ENCODE measurements at regions not wholly inside any gene's neighbourhood (a gene's known extent, or its start where the extent isn't known, plus 50 kb on each side); places are given as distances from the start of the nearest gene placed in this dataset.

DNA sequence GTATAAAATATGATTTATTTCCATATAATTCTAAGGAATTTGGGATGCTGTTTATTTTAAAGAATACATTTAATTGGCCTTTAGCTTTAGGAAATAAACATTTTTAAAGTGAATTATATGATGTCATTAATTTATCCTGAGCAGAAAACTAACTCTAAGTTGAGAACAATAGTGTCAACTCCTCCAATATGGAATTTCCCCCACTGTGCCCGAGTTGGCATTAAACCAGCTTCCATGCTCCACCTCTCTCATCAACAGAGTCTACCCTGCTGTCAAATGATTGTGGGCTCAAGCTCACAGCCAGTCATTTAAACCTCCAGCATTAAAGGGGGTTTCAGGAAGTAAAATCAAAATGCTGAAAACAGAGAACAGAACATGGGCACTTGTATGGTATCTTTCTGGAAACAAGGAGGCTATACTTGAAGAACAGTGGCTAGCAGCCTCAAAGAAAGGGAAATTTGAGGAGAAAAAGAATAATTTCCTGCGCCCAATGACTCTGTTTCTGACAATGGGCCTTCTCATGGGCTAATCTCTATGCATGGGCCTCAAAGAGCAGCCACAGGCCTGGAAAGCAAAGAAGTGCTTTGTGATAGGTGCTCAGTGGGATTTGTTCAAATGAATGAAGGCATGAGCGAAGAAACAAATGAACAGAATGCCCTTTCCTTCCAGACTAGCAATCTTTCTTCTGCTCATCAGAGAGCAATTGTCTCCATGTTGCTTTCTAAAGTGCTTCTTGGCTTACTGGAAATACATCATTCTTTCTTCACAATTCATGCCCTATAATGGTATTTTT is 252.8 kb downstream of the MTX2 start:
- no peak for DNase-seq
- in situ Hi-C loops (cut with MboI; ENCODE audit: low pct_unique_long_range_greater_than_20kb, low sequenced_read_pairs) = no loop called here

DNA sequence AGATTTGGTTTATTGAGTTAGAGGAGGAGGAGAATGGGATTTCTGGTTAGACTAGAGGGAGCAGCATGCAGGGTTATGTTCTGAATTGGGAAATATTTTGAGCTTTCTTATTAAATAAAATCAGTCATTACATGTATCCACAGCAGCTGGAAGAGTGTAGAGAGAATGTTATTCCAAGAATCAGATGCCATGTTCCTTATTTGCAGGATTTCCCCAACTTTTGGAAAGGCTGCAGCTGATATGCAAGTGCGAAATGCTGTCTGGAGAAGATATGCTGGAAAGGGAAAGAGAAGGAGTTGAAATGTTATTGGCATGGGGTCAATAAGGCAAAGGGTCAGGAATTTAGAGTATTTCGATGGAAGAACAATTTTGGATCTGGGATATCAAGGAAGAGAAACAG is 255.8 kb downstream of the MTX2 start:
- in situ Hi-C loops (cut with MboI; ENCODE audit: low pct_unique_long_range_greater_than_20kb, low sequenced_read_pairs) = no loop called here
- DNase-seq = no peak

DNA sequence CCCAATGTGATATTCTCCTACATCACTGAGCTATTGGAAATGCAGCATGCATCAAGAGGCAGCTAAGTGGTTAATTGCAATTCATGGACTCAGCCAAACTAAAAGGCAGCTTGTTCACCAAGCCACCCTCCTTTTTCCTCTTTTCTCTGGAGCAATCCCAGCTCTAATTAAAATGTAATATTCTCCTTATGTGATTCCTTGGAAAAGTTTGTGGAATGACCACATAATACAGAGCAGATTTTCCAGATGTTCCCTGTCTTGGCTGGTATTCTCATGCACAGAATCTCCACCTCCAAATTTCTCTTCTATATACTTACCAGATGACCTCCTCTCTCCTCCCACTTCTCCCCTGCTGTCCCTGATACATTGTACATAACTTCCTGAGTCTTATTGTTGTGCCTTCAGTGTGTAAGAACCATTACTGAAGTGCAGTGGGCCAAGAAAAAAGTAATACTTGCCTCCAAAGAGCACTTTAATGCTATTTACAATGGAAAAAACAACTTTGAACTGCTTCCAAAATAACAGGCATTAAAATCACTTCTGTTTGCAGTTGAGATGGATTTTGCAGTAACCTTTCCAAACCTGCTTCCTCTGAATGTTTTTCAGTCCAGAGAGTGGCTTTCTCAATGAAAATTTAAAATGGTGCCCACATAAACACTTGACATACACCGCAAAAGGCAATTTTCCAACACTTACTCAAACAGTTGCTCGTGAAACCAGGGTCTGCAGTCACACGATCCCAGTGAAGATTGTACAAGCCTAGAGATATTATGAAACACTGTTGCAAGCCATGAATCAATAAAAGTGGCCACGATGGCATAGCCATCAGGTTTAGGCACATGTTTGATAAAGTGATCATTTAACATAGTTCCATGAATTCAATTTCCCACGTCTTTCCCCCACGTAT is 258.0 kb downstream of the MTX2 start:
- DNase-seq = no peak
- in situ Hi-C loops (cut with MboI; ENCODE audit: low pct_unique_long_range_greater_than_20kb, low sequenced_read_pairs) = no loop called here

DNA sequence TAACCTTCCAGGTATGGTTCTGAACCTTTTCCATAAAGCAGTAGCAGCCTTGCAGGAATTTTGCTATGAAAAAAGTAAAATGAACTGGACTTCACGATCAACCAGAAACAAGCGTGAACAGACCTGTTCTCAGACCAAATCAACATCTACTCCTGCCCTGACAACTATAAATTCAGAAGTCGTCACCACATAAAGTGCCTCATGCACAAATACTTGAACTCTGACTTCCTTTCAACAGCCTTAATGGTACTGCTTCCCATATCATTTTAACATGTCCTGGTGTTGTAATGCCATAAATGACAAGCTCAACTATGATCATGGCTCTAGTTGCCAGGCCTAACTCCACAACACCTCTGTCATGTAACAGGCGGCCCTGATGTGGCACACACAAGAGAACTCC is 262.4 kb downstream of the MTX2 start:
- DNase-seq = no peak
- in situ Hi-C loops (cut with MboI; ENCODE audit: low pct_unique_long_range_greater_than_20kb, low sequenced_read_pairs) = no loop called here

DNA sequence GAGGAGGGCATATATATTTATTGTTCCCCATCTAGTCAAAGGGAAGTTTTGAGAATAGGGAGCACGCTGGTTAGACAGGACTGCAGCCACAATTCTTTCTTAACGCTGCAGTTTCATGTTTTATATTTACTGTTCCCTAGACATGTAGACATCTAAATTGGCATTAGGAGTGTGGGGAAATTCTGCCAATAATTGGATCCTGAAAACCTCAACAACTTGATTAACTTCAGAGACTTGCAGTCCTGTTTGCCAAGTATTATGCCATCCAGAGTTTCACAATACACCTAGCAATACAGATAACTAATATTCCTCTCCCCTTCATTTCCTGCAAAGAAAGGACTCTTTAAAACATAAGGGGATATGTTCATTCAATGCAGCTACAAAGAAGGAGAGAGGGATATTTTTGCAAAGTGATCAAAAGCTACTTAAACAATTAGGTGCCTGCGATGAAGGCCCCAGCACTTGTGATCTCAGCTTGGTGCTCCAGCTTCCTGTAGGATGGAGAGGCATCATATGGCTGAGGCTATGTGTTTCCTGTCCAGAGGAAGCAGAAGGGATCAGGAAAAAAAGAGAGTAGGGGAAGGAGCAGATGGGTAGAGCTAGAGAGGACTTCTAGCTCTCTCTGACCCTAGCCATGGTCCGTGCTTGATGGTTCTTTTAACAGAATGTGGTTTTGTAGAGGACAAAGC is 264.4 kb downstream of the MTX2 start:
- no peak for DNase-seq
- in situ Hi-C loops (cut with MboI; ENCODE audit: low pct_unique_long_range_greater_than_20kb, low sequenced_read_pairs) = no loop called here

DNA sequence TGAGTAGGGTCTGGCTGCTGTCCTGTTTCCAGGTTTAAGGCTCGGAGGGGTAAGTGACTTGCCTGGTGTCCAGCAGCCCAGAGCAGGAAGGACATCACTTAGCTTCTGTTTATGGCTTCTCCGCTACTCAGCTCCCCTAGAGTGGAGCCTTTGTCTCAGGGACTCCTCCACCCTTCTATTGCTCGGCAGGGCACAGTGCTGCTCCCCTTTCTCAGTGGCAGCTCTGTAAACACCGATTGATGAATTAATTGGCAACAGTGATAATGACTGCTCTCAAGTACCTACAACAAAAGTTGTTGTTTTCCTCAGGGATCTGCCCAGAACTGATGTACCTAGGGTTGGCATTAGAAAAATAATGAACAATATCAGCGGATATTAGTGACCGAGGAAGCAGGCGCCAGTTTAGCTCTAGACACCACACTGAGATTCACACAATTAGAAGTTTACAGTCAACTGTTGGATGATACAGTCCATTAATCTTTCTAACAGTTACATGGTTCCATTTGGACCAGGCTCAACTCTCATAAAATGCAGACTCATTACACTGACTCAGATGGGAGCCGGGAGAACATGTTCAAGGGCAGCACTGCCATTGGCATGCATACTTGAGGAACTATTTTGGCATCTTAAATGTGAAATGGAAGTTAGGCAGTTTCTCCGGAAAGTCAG is 265.7 kb downstream of the MTX2 start:
- DNase-seq = no peak
- in situ Hi-C loops (cut with MboI; ENCODE audit: low pct_unique_long_range_greater_than_20kb, low sequenced_read_pairs) = no loop called here

DNA sequence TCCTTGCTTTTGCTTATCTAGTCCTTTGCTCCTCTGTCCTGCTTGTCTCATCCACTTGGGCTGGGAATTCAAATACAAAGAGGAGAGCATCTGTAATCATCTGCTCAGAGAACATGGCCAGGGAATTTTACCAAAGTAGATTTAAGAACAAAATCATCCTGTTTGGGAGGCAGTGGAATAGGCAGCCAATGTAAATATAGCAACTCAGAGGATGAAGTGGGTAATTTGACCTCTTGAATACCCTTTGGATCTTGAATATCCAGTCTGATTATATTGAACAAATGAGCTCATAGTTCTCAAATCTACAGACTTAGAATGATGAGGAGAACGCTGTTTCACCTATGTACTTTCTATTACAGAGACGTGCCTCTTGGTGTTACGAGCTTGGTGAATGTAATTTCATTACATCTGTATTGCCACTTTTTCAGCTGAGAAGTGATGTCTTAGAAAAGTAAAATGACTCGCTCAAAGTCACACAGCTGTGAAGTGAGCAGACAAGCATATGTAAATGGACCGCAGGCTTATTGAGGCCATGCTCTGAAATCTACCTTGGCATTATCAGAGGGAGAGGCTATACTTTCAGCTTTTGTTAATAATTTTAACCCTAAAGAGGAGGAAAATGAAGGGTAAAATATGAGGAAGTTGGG is 266.3 kb downstream of the MTX2 start:
- in situ Hi-C loops (cut with MboI; ENCODE audit: low pct_unique_long_range_greater_than_20kb, low sequenced_read_pairs) = no loop called here
- DNase-seq = no peak

DNA sequence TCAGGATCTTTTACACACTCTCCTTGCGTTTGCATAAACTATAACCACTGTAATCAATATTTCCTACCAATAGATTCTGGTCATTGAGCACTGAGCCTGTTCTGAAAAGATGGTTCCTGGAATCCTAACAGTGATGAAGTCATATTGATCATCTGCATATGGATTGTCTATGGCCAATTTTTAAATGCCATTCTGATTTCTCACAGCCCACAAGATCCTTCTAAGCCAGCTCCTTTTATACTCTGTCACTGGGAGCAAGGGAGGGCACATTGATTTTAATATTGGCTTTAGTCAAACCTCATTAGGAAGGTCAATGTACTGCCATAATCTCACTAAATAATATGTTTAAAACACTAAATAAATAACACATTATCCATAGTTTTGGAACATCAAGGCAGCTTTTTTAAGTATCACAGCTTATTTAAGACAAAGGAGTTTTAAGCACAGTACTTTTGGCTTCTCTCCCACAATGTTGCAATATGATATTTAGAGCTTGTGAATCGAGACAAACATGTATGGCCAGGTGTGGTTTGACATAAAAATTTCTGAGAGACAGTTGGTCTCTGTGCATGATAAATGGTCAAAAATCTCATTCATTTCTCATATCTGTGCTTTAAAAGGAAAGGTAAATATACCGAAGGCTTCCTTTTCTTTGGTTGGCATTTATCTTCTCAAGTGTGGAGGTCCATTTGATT is 267.3 kb downstream of the MTX2 start:
- no peak for DNase-seq
- in situ Hi-C loops (cut with MboI; ENCODE audit: low pct_unique_long_range_greater_than_20kb, low sequenced_read_pairs) = no loop called here

DNA sequence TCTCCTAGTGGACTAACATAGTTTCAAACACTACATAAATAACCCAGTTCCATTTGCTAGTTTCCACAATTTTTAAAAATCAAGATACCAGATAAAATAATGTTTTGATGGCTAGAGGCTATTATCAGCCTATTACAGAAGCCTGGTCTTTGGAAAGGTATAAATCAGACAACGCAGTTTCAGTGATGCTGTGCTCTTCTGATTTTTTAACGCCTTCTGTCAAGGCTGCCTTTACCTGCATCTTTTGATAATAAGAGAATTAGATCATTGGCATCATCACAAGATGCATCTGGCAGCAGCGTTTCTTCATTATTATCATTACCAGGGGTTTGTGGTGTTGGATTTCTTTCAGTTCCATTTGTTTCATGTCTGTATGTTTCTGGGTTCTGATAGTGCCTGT is 268.7 kb downstream of the MTX2 start:
- DNase-seq = no peak
- in situ Hi-C loops (cut with MboI; ENCODE audit: low pct_unique_long_range_greater_than_20kb, low sequenced_read_pairs) = no loop called here

DNA sequence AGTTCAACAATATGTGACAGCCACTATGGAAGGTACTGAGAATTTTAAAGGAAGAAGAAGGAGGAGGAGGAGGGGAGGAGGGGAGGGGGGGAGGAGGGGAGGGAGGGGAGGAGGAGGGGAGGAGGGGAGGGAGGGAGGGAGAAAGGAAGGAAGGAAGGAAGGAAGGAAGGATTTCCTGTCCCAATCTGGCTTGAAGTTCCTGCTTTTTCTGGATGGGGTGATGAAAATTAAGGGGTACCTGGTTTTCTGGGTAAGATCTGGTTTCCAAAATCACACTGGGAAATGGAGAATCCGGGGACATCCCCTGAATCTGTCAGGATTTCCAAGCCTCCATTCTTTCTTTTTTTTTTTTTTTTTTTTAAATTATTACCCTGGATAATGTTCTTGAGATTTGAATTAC is 271.8 kb downstream of the MTX2 start:
- DNase-seq = no peak
- in situ Hi-C loops (cut with MboI; ENCODE audit: low pct_unique_long_range_greater_than_20kb, low sequenced_read_pairs) = no loop called here

DNA sequence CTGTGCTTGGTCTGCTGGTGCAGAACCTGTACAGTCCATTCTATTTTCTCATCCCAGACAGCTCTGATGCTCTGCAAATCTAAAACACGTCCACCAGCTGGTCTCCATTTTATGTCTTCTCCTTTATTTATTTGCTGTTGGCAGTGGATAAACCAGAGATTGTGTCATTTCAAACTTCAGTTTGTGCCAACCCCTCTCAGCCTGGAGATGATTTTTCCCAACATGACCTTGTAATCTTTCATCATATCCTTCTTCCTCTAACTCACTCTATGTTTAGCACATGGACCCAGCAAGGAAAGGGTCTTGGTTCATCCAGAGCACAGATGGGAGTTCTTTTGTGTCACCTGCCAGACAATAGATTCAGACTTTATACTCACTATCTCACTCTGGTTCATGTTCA is 273.2 kb downstream of the MTX2 start:
- no peak for DNase-seq
- in situ Hi-C loops (cut with MboI; ENCODE audit: low pct_unique_long_range_greater_than_20kb, low sequenced_read_pairs) = no loop called here

DNA sequence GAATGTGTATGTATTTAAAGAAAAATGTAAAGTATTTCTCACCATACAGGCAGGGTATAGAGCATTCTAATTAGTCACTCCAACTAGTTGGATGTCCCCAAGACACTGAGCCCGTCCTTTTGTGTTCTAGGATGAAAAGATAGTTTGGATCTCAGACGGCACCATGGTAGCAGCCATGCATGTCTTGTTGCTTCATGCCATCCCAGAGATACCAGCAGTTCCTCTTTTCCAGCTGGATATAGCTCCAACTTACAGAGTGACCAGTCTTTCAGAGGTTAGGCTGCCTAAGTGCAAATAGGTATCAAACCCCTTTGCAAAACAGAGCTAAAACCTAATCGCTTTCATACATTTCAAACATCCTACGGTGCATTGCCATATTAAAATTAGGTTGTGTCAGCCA is 275.3 kb downstream of the MTX2 start:
- DNase-seq = no peak
- in situ Hi-C loops (cut with MboI; ENCODE audit: low pct_unique_long_range_greater_than_20kb, low sequenced_read_pairs) = no loop called here

DNA sequence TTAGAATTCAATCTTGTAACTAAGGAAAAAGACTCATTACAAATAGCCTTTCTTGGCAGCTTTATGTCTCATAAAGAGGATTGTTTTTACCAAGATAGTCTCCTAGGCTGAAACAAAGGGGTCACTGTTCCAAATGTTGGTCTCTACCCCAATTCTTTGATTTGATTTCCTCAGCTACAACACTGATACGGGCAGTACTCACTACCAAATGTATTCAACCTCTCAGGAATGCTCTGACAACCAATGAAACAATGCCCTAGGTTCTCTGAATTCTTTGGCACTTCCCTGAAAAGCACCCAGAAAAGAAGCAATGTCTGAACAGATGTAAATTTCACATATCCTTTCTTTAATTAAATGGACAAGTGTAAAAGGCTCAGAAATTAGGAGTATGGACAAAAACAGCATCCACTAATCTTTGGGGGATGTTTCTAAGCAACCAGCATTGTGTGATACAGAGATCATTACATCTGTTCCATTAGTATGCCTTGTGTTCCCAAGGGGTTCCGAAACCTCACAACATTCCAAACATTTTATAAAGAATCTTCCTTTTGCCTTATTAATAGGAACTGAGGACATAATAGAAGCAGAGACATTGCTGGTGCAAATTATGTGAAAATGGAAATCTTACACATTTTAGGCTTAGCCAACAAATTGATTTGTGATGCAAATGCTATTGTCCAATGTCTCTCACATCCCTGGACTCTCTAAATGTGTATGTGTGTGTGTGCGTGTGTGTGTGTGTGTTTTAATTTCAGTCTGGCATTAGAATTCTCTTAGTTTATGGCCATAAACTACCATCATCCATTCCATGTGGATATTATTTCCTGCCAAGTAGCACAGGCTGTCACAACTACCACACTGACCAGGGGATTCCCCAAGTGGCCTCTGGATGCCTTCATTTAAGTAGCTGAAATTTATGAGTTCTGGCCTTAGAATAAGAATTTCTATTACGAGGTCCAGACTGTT is 276.0 kb downstream of the MTX2 start:
- in situ Hi-C loops (cut with MboI; ENCODE audit: low pct_unique_long_range_greater_than_20kb, low sequenced_read_pairs) = no loop called here
- no peak for DNase-seq

DNA sequence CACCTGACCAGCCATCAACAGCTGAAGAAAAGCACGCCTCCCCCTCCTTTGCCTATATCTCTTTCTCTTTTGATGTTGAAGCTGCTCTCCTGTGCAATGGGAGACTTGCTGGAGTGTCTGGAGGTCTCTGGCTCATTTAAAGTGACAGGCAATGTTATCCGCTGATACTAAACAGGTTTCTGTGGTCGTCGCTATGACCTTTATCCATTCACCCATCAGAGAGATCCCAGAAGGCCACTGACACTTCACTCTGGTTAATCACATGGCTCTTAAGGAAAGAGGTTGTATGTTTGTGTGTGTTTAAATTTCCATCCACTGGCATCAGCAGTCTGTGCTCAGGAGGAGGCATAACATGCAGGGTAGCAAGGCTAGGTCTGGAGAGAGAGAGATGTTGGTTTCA is 277.3 kb downstream of the MTX2 start:
- in situ Hi-C loops (cut with MboI; ENCODE audit: low pct_unique_long_range_greater_than_20kb, low sequenced_read_pairs) = no loop called here
- DNase-seq = no peak

DNA sequence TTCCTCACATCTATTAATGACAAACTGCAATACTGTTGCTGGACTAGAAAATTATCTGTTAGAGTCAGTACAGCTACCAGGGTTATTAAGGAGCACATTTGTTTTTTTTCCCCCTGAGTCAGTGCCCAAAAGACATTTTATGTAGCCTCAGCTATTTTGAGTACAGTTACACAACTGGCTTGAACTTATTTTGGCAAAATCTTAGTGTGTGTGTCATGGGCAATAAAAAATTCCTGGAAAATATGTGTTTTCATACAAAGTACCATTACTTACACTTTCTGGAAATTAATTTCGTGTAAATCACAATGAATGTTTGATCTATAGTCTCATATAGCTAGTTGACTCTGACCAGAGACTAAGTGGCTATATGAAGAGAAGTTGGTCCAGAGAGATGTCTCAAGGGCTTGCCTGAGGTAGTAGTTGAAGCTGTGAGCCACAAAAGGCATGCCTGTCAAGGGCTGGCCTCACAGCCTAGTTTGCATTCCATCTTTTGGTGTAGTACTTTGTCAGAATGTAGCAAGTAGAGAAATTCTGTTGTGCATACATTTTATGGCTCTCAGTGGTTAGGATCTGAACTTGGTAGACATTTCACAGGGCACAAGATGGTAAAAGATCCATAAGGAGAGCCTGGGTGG is 283.4 kb downstream of the MTX2 start:
- in situ Hi-C loops (cut with MboI; ENCODE audit: low pct_unique_long_range_greater_than_20kb, low sequenced_read_pairs) = no loop called here
- DNase-seq = no peak

DNA sequence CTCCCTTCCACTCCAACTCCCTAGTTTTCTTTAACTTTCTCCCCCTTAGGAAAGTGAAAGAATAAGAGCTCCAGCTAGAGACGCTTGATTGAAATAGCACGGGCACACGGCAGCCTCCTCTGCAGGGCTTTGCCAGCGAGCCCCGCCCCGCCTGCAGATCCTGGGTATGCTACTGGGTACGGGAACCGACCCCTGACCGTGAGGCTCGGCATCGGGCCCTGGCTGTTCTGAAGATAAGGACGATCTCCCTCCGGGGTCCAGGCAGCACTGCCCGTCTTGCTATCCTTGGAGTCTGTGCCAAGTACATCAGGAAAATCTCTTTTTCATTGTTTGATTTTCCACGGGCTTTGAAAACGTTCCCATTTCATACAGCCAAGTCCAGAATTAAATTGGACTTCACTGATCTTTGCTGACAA is 284.5 kb downstream of the MTX2 start:
- DNase-seq = peak; percentile 26
- in situ Hi-C loops (cut with MboI; ENCODE audit: low pct_unique_long_range_greater_than_20kb, low sequenced_read_pairs) = no loop called here
